ENCODE measurements at regions not wholly inside any gene's neighbourhood (a gene's known extent, or its start where the extent isn't known, plus 50 kb on each side); places are given as distances from the start of the nearest gene placed in this dataset.

DNA sequence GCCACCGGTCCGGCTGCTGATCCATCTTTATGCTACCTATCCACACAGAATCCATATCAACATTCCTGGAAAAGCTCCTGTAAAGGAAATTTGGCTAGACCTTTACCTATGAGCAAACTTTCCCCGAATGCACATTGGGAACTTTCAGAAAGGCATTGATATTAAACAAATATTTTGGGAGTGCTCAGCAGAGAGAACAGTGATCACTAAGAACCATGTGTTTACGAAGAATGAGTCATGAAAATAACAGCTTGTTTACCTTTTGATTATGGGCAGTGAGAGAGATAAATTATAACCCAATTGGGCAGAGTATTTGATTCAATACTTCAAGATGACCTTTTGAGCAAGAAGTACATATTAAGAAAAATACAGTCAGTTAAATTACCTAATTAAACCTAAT is 189.7 kb upstream of the CDH2 start:
- Histone ChIP-seq H3K4me3 (IDR thresholded peaks at IDR 0.05; ENCODE audit: insufficient read depth, low read depth, low read length) (no peak overlapping the region), H2AFZ (ENCODE audit: low read depth) (no peak overlapping the region), H3K4me2 (no peak overlapping the region), H3K4me1 (ENCODE audit: low read depth, poor library complexity, severe bottlenecking) (no peaks in the 10 kb centered on the region), H3K9ac (no peak overlapping the region), H3K79me2 (ENCODE audit: insufficient read depth, low read depth) (no peaks in the 10 kb centered on the region), H4K20me1 (ENCODE audit: insufficient read depth) (no peaks in the 10 kb centered on the region), H3K27ac (no peak overlapping the region), H3K36me3 (ENCODE audit: insufficient read depth) (no peaks in the 10 kb centered on the region), H3K27me3 (ENCODE audit: insufficient read depth, low read depth) (no peaks in the 10 kb centered on the region)
- TF ChIP-seq, protein P1, sequence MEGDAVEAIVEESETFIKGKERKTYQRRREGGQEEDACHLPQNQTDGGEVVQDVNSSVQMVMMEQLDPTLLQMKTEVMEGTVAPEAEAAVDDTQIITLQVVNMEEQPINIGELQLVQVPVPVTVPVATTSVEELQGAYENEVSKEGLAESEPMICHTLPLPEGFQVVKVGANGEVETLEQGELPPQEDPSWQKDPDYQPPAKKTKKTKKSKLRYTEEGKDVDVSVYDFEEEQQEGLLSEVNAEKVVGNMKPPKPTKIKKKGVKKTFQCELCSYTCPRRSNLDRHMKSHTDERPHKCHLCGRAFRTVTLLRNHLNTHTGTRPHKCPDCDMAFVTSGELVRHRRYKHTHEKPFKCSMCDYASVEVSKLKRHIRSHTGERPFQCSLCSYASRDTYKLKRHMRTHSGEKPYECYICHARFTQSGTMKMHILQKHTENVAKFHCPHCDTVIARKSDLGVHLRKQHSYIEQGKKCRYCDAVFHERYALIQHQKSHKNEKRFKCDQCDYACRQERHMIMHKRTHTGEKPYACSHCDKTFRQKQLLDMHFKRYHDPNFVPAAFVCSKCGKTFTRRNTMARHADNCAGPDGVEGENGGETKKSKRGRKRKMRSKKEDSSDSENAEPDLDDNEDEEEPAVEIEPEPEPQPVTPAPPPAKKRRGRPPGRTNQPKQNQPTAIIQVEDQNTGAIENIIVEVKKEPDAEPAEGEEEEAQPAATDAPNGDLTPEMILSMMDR (conservative IDR thresholded peaks at IDR 0.05; ENCODE audit: low read depth, low read length) = no peak

DNA sequence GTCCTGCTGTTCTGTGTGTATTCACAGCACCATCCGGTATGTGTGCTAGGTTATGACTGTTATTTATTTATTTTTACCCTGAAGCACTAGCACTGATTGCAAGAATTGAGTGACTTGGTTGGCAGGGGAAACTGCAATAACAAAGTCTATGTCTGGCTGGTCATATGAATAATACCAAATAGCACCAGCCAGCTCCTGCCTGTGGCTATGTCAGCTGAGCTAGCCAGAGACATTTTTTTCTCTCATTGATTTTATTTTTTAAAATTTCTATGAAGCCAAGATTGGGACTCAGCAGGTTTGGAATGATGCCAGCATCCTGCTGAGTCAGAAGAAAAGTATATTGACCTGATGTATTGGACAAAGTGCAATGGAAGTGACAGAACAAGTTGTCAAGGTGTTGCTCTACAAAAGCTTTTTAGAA is 188.5 kb upstream of the CDH2 start:
- H3K27ac ChIP-seq = no peak overlapping the region
- H3K27me3 ChIP-seq (ENCODE audit: insufficient read depth, low read depth) = no peaks in the 10 kb centered on the region
- H3K4me1 ChIP-seq (ENCODE audit: low read depth, poor library complexity, severe bottlenecking) = no peaks in the 10 kb centered on the region
- H2AFZ ChIP-seq (ENCODE audit: low read depth) = no peak overlapping the region
- H3K9ac ChIP-seq = no peak overlapping the region
- no peaks in the 10 kb centered on the region for H4K20me1 ChIP-seq (ENCODE audit: insufficient read depth)
- no peak overlapping the region for H3K4me3 ChIP-seq (IDR thresholded peaks at IDR 0.05; ENCODE audit: insufficient read depth, low read depth, low read length)
- TF ChIP-seq, protein P1 (conservative IDR thresholded peaks at IDR 0.05; ENCODE audit: low read depth, low read length) = no peak
- H3K79me2 ChIP-seq (ENCODE audit: insufficient read depth, low read depth) = no peaks in the 10 kb centered on the region
- no peak overlapping the region for H3K4me2 ChIP-seq
- no peaks in the 10 kb centered on the region for H3K36me3 ChIP-seq (ENCODE audit: insufficient read depth)

DNA sequence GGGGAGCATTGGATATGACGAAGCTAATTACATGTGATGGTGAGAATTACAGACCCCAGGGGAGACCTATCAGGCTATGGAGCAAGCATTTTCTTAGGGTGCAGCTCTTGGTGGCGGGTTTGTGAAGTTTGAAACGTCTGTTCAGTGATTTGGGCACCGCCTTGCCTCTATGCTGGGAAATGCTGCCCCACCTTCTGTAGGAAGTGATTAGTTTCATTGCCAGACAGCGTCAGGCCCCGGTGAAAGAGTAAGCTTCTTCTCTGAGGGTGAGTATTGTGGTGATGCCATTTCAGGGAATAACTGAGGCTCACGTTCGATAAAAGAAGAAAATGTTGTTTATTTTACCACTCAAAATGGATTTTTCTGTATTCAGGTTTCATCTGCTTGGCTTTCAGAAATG is 186.2 kb upstream of the CDH2 start:
- H3K4me1 ChIP-seq (ENCODE audit: low read depth, poor library complexity, severe bottlenecking) = no peaks in the 10 kb centered on the region
- no peaks in the 10 kb centered on the region for H3K36me3 ChIP-seq (ENCODE audit: insufficient read depth)
- no peak overlapping the region for H3K9ac ChIP-seq
- H2AFZ ChIP-seq (ENCODE audit: low read depth) = no peak overlapping the region
- H3K4me3 ChIP-seq (IDR thresholded peaks at IDR 0.05; ENCODE audit: insufficient read depth, low read depth, low read length) = no peak overlapping the region
- no peak overlapping the region for H3K4me2 ChIP-seq
- TF ChIP-seq, protein P1 (conservative IDR thresholded peaks at IDR 0.05; ENCODE audit: low read depth, low read length) = no peak
- no peaks in the 10 kb centered on the region for H3K27me3 ChIP-seq (ENCODE audit: insufficient read depth, low read depth)
- H3K79me2 ChIP-seq (ENCODE audit: insufficient read depth, low read depth) = no peaks in the 10 kb centered on the region
- H3K27ac ChIP-seq = no peak overlapping the region
- no peaks in the 10 kb centered on the region for H4K20me1 ChIP-seq (ENCODE audit: insufficient read depth)

DNA sequence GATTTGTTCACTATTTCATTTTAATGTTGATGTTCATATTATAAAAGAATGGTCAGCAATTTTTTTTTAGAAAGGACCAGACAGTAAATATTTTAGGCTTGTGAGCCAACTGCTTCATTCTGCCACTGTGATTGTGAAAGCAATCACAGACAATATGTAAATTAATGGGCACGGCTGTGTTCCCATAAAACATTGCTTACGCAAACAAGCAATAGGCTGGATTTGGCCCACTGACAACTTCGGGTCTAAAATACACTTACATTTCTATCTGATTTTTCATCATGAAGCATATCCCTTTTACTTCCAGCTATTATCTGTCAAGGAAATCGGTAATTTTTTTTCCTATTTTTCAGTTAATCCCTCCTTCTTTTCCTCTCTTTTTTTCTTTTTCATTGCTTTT is 182.2 kb upstream of the CDH2 start:
- Histone ChIP-seq H2AFZ (ENCODE audit: low read depth) (no peak overlapping the region), H3K27ac (no peak overlapping the region), H3K4me1 (ENCODE audit: low read depth, poor library complexity, severe bottlenecking) (no peaks in the 10 kb centered on the region), H3K27me3 (ENCODE audit: insufficient read depth, low read depth) (no peaks in the 10 kb centered on the region), H3K9ac (no peak overlapping the region; the same call in 1 of the 2 replicates), H3K4me2 (no peak overlapping the region), H3K36me3 (ENCODE audit: insufficient read depth) (no peaks in the 10 kb centered on the region), H3K4me3 (IDR thresholded peaks at IDR 0.05; ENCODE audit: insufficient read depth, low read depth, low read length) (no peak overlapping the region), H4K20me1 (ENCODE audit: insufficient read depth) (no peaks in the 10 kb centered on the region), H3K79me2 (ENCODE audit: insufficient read depth, low read depth) (no peaks in the 10 kb centered on the region)
- TF ChIP-seq, protein P1 (conservative IDR thresholded peaks at IDR 0.05; ENCODE audit: low read depth, low read length) = no peak
